C4-2B (cell line): ENCODE measurements at regions not wholly inside any gene's neighbourhood (a gene's known extent, or its start where the extent isn't known, plus 50 kb on each side); places are given as distances from the start of the nearest gene placed in this dataset.
A peak's percentile ranks its signal among the peaks of the same experiment; 100 is the strongest.
"Not testable (repeated sequence)": the region's sequence is repeated elsewhere in the genome, so short reads cannot be mapped to it uniquely, and the experiment has no call there.

Experiments
- H3K27ac ChIP-seq: fragments of 450-650 bp; 2 replicates; pipeline ENCODE4 v1.5.1; 2017
- CTCF ChIP-seq: fragments of 450-650 bp; conservative IDR thresholded peaks from 2 replicates; pipeline ENCODE4 v1.5.1; 2017; ENCODE audit warnings: mild to moderate bottlenecking
- ZFX ChIP-seq: fragments of 450-650 bp; IDR thresholded peaks from 2 replicates; pipeline ENCODE4 v1.6.1; 2017

GRCh38 chr10:37456456-37456855, 331.1 kb downstream of the ANKRD30A start:
- TF ChIP-seq ZFX (no peak), CTCF (no peak)
- no peak overlapping the region for H3K27ac ChIP-seq

DNA sequence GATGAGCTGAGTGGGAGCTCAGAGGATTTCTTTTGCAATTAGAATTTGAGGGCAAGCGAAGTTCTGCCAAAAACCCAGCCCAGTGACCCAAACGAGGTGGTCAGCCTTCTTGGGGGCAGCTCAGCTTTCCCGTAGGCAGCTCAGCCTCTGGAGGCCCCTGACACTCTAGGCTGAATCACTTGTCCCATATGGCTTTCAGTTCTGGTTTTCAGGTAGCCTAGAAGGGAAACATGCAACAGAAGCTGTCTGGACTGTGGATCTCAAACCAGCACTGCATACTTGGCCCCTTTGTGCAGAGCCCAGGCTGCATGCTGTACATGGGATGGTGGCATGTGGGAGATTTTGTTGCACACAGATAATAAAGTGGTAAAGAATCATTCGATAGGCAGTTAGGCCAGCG, 322.8 kb downstream of the ANKRD30A start:
- TF ChIP-seq ZFX (no peak), CTCF (no peak)
- no peak overlapping the region for H3K27ac ChIP-seq

GRCh38 chr10:37442882-37443281, 317.5 kb downstream of the ANKRD30A start:
- H3K27ac ChIP-seq: no peak overlapping the region
- TF ChIP-seq CTCF (no peak), ZFX (no peak)

GRCh38 chr10:37441224-37441623, 315.8 kb downstream of the ANKRD30A start:
- H3K27ac ChIP-seq: not testable (repeated sequence)

- no peak overlapping the region for H3K27ac ChIP-seq
- TF ChIP-seq CTCF (no peak), ZFX (no peak)
Observed at GRCh38 chr10:37439826-37440225, 314.4 kb downstream of the ANKRD30A start.

DNA sequence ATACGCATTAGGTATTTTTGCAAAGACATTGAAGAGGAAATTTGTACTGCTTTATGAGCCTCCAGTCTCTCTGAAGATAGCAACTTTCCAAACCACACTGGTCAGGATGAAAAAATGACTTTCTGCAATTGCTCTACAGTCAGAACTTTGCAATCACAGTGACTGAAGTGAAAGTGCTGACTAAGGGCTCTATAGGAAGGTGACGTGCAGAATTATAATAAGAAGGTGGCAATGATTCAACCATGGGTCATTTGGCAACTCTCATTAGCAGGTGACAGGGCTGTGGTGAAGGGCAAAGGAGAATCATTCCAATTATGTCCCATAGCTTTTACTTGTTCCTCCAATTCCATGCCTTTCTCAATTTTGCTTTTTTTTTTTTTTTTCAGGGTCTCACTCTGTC, 311.0 kb downstream of the ANKRD30A start:
- no peak for TF ChIP-seq ZFX
- H3K27ac ChIP-seq: no peak overlapping the region

DNA sequence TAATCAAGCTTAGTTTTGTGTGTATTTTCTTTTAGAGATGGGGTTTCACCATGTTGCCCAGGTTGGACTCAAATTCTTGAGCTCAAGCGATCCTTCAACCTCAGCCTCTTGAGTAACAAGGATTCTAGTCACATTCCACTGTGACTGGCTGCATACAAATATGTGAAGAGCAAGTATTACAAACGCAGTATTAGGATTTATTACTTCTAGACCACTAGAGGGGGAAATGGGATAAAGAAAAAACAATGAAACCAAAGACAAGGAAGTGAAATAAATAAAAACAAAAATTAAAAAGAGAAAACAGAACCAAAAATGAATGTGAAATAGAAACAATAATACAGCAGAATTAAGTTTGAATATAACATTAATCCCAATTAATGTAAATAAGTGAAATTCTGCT, 308.7 kb downstream of the ANKRD30A start:
- H3K27ac ChIP-seq: no peak overlapping the region
- no peak for TF ChIP-seq ZFX
- TF ChIP-seq CTCF: peak; percentile 63
